Muscle of leg (tissue), 3 donors: ENCODE measurements at regions not wholly inside any gene's neighbourhood (a gene's known extent, or its start where the extent isn't known, plus 50 kb on each side); places are given as distances from the start of the nearest gene placed in this dataset.

Source experiments
- DNase-seq: peaks from one replicate; pipeline ENCODE4 v3.0.0; 2013
- H3K27ac ChIP-seq: one replicate; pipeline ENCODE4 v1.5.1; 2013; ENCODE audit warnings: mild to moderate bottlenecking, low read length, control low read depth
- H3K27me3 ChIP-seq: one replicate; pipeline ENCODE4 v1.6.1; 2013; ENCODE audit warnings: low read length; ENCODE audit not compliant: control insufficient read depth, insufficient read depth
- H3K36me3 ChIP-seq: one replicate; pipeline ENCODE4 v1.6.1; 2013; ENCODE audit warnings: low read length; ENCODE audit not compliant: control insufficient read depth, insufficient read depth
- H3K4me1 ChIP-seq: one replicate; pipeline ENCODE4 v1.6.1; 2013; ENCODE audit warnings: low read length; ENCODE audit not compliant: control insufficient read depth, insufficient read depth
- H3K4me3 ChIP-seq: one replicate; pipeline ENCODE4 v1.5.1; 2013; ENCODE audit warnings: low read length, control low read depth
- H3K9me3 ChIP-seq: replicated peaks from 2 replicates; pipeline ENCODE4 v1.6.1; 2013; ENCODE audit warnings: low read depth, low read length; ENCODE audit not compliant: control insufficient read depth
- WGBS: methylation state at CpG from one replicate; pipeline ENCODE4 v1.1.5; 2013; ENCODE audit warnings: missing lambda C conversion rate; ENCODE audit not compliant: insufficient coverage; 5-methylcytosine and 5-hydroxymethylcytosine counted together

GRCh38 chr17:70771804-70772386 is 602.6 kb downstream of the KCNJ2 start:
- DNase-seq: peak; percentile 22
- H3K9me3 ChIP-seq: no peaks in the 10 kb centered on the region
- 46% methylated on average over 10 of the region's 14 CpGs for WGBS

DNA sequence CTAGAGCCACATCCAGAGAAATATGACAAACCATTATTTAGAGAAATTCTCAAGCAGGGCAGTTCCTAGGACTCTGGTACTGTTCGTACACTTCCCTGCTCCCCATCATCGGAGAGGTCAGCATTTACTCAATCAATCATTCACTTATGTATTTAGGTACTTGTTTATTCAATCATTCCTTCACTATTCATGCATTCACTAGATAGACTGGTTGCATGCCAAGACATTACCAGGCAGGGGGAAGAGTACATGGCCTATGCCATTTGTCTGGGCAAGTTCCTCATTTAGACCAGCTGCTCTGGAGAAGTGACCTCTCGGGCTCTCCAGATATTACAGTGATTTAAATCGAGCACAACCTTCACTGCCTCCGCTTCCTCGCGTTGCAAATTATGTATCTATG is 603.4 kb downstream of the KCNJ2 start:
- H3K36me3 ChIP-seq: no peaks in the 10 kb centered on the region
- H3K4me1 ChIP-seq: peaks cover 8% of the 10 kb centered on the region

More at GRCh38 chr17:70771804-70772386, 602.6 kb downstream of the KCNJ2 start:
- no peaks in the 10 kb centered on the region for H3K36me3 ChIP-seq
- H3K4me3 ChIP-seq: no peak overlapping the region
- no peak overlapping the region for H3K27ac ChIP-seq
- no peaks in the 10 kb centered on the region for H3K27me3 ChIP-seq
- peaks cover 8% of the 10 kb centered on the region for H3K4me1 ChIP-seq

DNA sequence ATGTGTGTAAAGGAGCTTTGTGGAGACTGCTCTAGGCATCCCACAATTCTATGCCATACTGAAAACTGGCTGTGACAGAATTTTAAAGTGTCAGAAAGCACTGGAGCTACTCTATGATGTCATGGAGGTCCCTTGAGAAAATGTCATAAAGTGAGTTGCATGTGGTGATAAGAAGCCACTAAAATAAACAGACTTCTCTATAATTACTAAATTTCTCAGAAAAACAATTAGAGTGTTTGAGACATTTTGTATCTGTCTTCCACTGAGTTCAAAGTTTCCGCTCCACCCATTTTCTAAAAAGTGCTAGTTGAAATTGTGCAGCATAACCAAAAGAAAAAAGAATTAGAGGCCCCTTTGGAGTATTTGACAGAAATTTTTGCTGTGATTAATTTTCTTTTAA is 603.9 kb downstream of the KCNJ2 start:
- Histone ChIP-seq H3K4me1 (peaks cover 8% of the 10 kb centered on the region), H3K27me3 (no peaks in the 10 kb centered on the region), H3K27ac (no peak overlapping the region), H3K36me3 (no peaks in the 10 kb centered on the region), H3K9me3 (no peaks in the 10 kb centered on the region), H3K4me3 (no peak overlapping the region)
- WGBS: no CpG with 5 or more reads among the region's 1 CpG
- no peak for DNase-seq

More for the DNA sequence above, 603.4 kb downstream of the KCNJ2 start:
- Histone ChIP-seq H3K27me3 (no peaks in the 10 kb centered on the region), H3K9me3 (no peaks in the 10 kb centered on the region), H3K27ac (no peak overlapping the region), H3K4me3 (no peak overlapping the region)
- WGBS: no CpG with 5 or more reads among the region's 7 CpGs
- no peak for DNase-seq

DNA sequence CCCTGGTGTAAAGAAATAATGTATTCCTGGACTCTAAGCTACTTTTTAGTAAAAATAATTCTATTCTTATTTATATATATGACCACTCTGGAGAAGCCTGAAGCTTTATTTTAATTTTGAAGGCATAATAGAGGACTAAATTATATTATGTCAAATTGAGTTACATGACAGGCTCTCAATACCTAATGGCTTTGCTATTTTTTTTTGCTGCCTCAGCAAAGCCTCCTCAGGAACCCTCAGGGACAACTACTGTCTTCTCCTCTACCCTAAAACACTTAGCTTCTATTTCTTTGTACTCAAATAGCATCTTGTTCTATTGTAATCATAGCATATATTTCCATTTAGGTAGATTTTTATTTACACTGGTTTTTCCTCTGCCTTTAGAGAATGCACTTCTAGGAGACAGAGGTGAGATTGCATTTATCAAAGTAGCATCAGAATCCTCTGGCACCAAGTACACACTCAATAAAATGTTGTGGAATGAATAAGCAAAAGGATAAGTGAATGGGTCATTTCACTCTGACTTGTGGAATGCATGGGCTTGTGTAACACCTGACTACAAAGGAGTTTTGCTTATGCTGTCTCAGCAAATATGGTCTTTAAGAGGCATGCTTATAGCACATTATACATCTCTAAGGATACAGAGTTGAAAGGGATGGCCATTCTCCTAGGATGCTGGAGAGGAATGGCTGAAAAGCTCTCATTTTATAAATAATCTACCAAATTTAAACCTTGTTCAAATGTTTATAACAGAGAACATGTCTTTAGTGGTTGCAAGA is 605.2 kb downstream of the KCNJ2 start:
- Histone ChIP-seq H3K4me1 (peaks cover 8% of the 10 kb centered on the region), H3K9me3 (no peaks in the 10 kb centered on the region), H3K36me3 (no peaks in the 10 kb centered on the region), H3K27ac (no peak overlapping the region), H3K4me3 (no peak overlapping the region), H3K27me3 (no peaks in the 10 kb centered on the region)
- DNase-seq: no peak

DNA sequence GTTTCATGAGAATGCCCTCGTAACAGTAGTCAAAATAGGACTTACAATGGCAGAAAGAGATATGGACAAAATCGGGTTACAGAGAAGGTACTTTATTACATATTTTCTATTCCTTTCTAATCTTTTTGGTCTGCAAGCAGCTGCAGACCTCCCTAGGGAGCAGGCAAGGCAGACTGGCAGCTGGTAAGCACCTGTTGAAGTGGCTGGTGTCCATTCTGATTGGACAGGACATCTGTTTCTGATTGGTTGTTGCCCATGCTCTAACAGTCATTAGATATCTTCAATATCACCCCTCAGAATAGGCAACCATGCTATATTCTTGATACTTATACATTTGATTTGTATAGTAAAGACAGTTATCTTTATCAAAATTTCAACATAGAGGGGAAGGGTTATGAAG is 606.3 kb downstream of the KCNJ2 start:
- no peak overlapping the region for H3K4me3 ChIP-seq
- no peaks in the 10 kb centered on the region for H3K9me3 ChIP-seq
- H3K27me3 ChIP-seq: no peaks in the 10 kb centered on the region
- H3K4me1 ChIP-seq: peaks cover 5% of the 10 kb centered on the region
- no peak overlapping the region for H3K27ac ChIP-seq
- no peaks in the 10 kb centered on the region for H3K36me3 ChIP-seq
- peak; percentile 30 for DNase-seq
- no CpG with 5 or more reads among the region's 2 CpGs for WGBS

DNA sequence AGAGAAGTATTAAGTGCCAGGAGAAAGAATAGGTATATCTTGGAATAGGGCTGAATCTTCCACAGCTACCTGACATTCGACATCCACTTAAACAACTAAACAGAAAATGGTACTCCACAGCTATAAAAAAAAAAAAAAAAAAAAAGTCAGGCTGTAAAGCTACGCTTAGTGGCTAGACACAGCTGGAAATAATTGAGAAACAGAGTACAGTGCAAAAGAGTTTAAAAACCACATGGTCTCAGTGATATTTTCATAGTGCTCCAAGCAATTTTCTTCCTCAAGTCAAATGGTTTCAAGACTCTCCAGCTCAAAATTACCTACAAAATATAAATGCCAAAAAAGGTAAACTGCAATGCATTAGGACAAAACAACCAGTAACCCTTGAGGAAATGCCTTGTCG is 607.1 kb downstream of the KCNJ2 start:
- no peak overlapping the region for H3K4me3 ChIP-seq
- H3K9me3 ChIP-seq: no peaks in the 10 kb centered on the region
- H3K4me1 ChIP-seq: peaks cover 5% of the 10 kb centered on the region
- WGBS: no CpG with 5 or more reads among the region's 3 CpGs
- no peaks in the 10 kb centered on the region for H3K36me3 ChIP-seq
- H3K27me3 ChIP-seq: no peaks in the 10 kb centered on the region
- H3K27ac ChIP-seq: no peak overlapping the region
- DNase-seq: peak; percentile 61

GRCh38 chr17:70780031-70780430 is 610.7 kb downstream of the KCNJ2 start:
- WGBS: no CpG with 5 or more reads among the region's 2 CpGs
- no peaks in the 10 kb centered on the region for H3K27me3 ChIP-seq

GRCh38 chr17:70786081-70786480 is 616.7 kb downstream of the KCNJ2 start:
- H3K4me3 ChIP-seq: no peak overlapping the region
- no peaks in the 10 kb centered on the region for H3K4me1 ChIP-seq
- no CpG with 5 or more reads among the region's 2 CpGs for WGBS
- no peaks in the 10 kb centered on the region for H3K9me3 ChIP-seq
- H3K27ac ChIP-seq: no peak overlapping the region
- no peaks in the 10 kb centered on the region for H3K27me3 ChIP-seq
- no peaks in the 10 kb centered on the region for H3K36me3 ChIP-seq
- no peak for DNase-seq

More at GRCh38 chr17:70780031-70780430, 610.7 kb downstream of the KCNJ2 start:
- Histone ChIP-seq H3K9me3 (no peaks in the 10 kb centered on the region), H3K4me3 (no peak overlapping the region), H3K36me3 (no peaks in the 10 kb centered on the region), H3K4me1 (no peaks in the 10 kb centered on the region), H3K27ac (no peak overlapping the region)
- DNase-seq: no peak

DNA sequence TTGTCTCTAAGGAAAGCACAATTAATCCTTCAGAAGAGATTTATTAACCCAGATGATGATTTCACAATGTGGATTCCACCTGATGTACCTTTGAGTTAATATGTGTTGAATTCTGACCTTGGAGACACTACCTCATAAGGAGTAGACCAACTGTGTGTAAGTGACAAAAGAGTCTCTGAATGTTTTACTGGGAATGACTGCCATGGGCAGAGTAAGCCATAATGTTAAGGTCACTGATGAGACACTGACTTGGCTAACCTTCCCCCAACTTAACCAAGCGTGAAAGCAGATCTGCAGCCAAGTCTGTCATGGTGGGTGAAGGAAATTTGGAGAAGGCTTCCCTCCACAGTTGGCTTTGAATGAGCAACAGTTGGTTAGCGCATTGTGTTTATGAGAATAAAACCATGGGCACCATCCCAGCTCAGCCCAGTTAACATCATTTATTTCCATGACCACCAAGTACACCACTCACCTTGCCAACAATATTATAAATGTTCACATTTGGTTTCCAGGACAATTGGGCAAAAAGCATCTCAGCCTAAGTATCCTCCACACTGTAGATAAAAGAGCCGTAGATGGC is 618.5 kb downstream of the KCNJ2 start:
- H3K36me3 ChIP-seq: no peaks in the 10 kb centered on the region
- no CpG with 5 or more reads among the region's 3 CpGs for WGBS
- no peaks in the 10 kb centered on the region for H3K9me3 ChIP-seq
- no peaks in the 10 kb centered on the region for H3K4me1 ChIP-seq
- H3K27ac ChIP-seq: no peak overlapping the region
- H3K27me3 ChIP-seq: no peaks in the 10 kb centered on the region
- DNase-seq: peak; percentile 83
- H3K4me3 ChIP-seq: no peak overlapping the region

- Histone ChIP-seq H3K27me3 (no peaks in the 10 kb centered on the region), H3K27ac (no peak overlapping the region), H3K4me1 (no peaks in the 10 kb centered on the region), H3K36me3 (no peaks in the 10 kb centered on the region), H3K4me3 (no peak overlapping the region), H3K9me3 (no peaks in the 10 kb centered on the region)
- no peak for DNase-seq
- WGBS: 83% methylated on average over 2 of the region's 5 CpGs
Observed at GRCh38 chr17:70791748-70792443, 622.6 kb downstream of the KCNJ2 start.
